Activated CD4-positive, alpha-beta T cell treated with anti-CD3 and anti-CD28 coated beads for 36 hours (primary cell): ENCODE measurements at regions not wholly inside any gene's neighbourhood (a gene's known extent, or its start where the extent isn't known, plus 50 kb on each side); places are given as distances from the start of the nearest gene placed in this dataset.

Source experiments
- ATAC-seq: fragments of 200-7000 bp; cut with Tn5 transposase; one replicate; pipeline ENCODE4 v1.10.0; 2021; ENCODE audit warnings: mild to moderate bottlenecking, moderate library complexity
- CTCF ChIA-PET: fragments of 350-600 bp; sonication (Branson Sonifier 250); formaldehyde crosslinking; loops from one replicate; lab custom pipeline; 2021; ENCODE audit warnings: antibody characterized with exemption; lab: Charles Lee
- POLR2A ChIA-PET: fragments of 350-600 bp; sonication (Branson Sonifier 250); formaldehyde crosslinking; loops from one replicate; lab custom pipeline; 2021; ENCODE audit warnings: antibody characterized with exemption, inconsistent platforms; lab: Charles Lee
- DNase-seq: peaks from one replicate; pipeline ENCODE4 v3.0.0-alpha.2; 2020
- H3K27ac Mint-ChIP-seq: one replicate; pipeline ENCODE4 v1.8.0; 2021; ENCODE audit warnings: mixed read lengths
- H3K27me3 Mint-ChIP-seq: one replicate; pipeline ENCODE4 v1.8.0; 2021; ENCODE audit warnings: mixed read lengths
- H3K36me3 Mint-ChIP-seq: one replicate; pipeline ENCODE4 v1.8.0; 2021; ENCODE audit warnings: low read depth, mixed read lengths
- H3K4me1 Mint-ChIP-seq: one replicate; pipeline ENCODE4 v1.8.0; 2021; ENCODE audit warnings: mixed read lengths
- H3K4me3 Mint-ChIP-seq: one replicate; pipeline ENCODE4 v1.8.0; 2021; ENCODE audit warnings: mild to moderate bottlenecking, moderate library complexity, mixed read lengths
- H3K9me3 Mint-ChIP-seq: one replicate; pipeline ENCODE4 v1.8.0; 2021; ENCODE audit warnings: low read depth, mixed read lengths
- intact Hi-C, 2 experiments: fragments of 100-400 bp; cut with DNase I in 1 of 2; cut with micrococcal nuclease in 1 of 2; formaldehyde crosslinking; loops; one replicate each; pipeline versions ENCODE4 v1.14.2 to v1.15.1; 2022 to 2024; cut with DNase I, micrococcal nuclease

DNA sequence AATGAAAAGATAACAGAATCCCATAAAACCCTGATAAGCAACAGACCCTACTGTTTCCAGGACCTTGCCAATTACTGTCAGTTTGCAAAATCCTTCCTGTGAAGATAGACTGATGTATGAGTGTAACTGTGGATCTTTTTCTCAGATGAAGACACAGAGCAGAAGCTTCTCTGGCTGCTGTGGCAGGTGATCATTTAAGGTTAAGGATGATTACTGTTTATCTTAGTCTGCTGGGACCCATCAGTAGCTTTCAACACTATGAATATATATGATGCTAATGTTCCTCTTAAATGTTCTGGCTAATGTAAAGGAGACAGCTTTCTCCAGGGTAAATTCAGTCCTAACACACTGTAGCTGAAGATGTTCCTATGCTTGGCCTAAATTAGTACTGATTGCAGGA lies 56.0 kb upstream of the CTTNBP2 start:
- DNase-seq = no peak
- intact Hi-C loops = no loop called here
- H3K4me3 Mint-ChIP-seq = no peak overlapping the region
- ChIA-PET CTCF (no interaction called here), POLR2A (no interaction called here)
- peaks cover 4% of the 10 kb centered on the region for H3K9me3 Mint-ChIP-seq
- no peaks in the 10 kb centered on the region for H3K27me3 Mint-ChIP-seq
- H3K36me3 Mint-ChIP-seq = no peaks in the 10 kb centered on the region
- H3K4me1 Mint-ChIP-seq = no peaks in the 10 kb centered on the region
- no peak for ATAC-seq
- H3K27ac Mint-ChIP-seq = no peak overlapping the region

DNA sequence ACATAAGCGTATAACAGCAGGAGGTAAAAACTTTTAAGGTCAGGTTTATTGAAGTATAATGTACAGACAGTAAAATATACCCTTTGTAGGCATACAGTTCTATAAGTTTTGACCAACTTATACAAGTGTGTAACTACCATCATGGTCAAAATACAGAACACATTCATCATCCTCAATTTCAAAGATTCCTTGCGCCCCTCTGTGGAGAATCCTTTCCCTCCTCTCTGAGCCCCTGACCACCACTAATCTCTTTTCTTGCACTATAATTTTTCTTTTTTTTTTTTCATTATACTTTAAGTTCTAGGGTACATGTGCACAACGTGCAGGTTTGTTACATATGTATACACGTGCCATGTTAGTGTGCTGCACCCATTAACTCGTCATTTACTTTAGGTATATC lies 58.1 kb upstream of the CTTNBP2 start:
- Mint-ChIP-seq H3K9me3 (peaks cover 2% of the 10 kb centered on the region), H3K27me3 (peaks cover 2% of the 10 kb centered on the region), H3K27ac (no peak overlapping the region), H3K4me3 (no peak overlapping the region), H3K4me1 (no peaks in the 10 kb centered on the region), H3K36me3 (no peaks in the 10 kb centered on the region)
- ChIA-PET POLR2A (no interaction called here), CTCF (no interaction called here)
- no peak for DNase-seq
- intact Hi-C loops = no loop called here
- ATAC-seq = no peak

DNA sequence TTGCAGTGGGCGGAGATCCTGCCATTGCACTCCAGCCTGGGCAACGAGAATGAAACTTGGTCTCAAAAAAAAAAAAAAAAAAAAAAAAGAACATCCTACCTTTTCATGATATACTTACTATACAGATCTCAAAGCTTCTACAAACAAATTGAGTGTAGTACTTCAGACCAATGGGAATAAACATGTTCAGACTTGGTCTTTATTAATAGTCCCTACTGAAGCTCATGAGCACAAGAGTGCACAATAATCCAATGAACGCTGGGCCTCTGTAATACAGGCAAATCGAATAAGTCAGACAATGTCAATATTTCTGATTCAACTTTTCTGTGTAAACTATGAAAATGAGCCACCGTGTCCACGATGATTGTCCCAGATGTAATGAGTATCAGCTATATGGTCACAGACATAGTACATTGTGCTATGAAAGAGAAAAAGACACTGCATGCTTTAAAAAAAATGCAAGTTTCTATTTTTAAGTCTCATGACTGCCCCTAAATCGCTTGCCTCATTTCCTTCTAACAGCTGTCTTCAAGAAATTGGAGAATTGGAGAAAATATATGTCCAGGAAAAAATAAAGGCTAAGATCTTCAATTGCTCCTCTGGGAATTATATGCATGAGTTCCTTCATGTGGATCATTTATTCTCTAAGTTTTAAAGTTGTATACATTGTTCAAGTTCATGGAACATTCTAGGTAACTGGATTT lies 64.0 kb upstream of the CTTNBP2 start:
- H3K4me1 Mint-ChIP-seq = no peaks in the 10 kb centered on the region
- H3K4me3 Mint-ChIP-seq = no peak overlapping the region
- no peak overlapping the region for H3K27ac Mint-ChIP-seq
- CTCF ChIA-PET = interaction anchor here (1.0 kb wide), 1 partner anchor 9 kb away, joined by 3 read pairs; no protein-coding TSS in a partner anchor
- POLR2A ChIA-PET = no interaction called here
- H3K36me3 Mint-ChIP-seq = no peaks in the 10 kb centered on the region
- no peak for DNase-seq
- H3K9me3 Mint-ChIP-seq = no peaks in the 10 kb centered on the region
- intact Hi-C loops = no loop called here
- ATAC-seq = no peak
- H3K27me3 Mint-ChIP-seq = peaks cover 2% of the 10 kb centered on the region

DNA sequence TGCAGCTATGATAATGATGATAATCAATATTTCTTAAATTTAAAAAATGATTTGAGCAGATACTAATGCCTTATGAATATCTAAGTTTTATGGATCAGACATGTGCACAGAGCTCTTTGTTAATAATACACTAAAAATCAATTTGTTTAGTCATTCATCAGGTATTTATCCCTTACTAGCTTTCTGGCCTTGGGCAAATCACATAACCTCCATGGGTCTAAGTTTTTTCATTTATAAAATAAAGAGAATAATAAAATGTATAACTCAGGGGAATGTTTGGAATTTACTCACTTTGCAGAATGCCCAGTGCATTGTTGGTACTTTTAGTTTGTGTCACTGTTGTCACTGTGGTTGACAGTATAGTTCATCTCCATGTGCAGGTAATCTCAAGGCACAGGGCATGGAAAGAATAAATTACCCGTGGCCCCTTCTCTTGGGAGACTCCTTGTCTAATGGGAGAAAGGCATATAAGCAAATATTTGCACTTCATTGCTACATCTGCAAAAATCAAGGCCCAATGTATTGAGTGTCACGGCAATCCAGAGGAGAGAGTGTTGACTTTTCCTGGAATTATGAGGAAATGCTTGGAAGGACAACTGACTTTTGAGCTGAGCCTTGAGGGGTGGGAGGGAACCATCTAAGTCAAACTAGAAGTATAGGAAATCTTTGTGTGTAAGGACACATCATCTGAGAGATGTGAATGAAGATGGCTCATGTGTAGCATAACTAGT lies 64.7 kb upstream of the CTTNBP2 start:
- ATAC-seq (no peak), DNase-seq (no peak)
- Mint-ChIP-seq H3K4me3 (no peak overlapping the region), H3K27ac (no peak overlapping the region), H3K36me3 (no peaks in the 10 kb centered on the region), H3K4me1 (no peaks in the 10 kb centered on the region), H3K9me3 (no peaks in the 10 kb centered on the region), H3K27me3 (peaks cover 2% of the 10 kb centered on the region)
- POLR2A ChIA-PET = no interaction called here
- intact Hi-C loops = no loop called here
- CTCF ChIA-PET = interaction anchor here (0.6 to 1.0 kb wide), 2 partner anchors 9 to 662 kb away, joined by 3 to 5 read pairs; no protein-coding TSS in a partner anchor

DNA sequence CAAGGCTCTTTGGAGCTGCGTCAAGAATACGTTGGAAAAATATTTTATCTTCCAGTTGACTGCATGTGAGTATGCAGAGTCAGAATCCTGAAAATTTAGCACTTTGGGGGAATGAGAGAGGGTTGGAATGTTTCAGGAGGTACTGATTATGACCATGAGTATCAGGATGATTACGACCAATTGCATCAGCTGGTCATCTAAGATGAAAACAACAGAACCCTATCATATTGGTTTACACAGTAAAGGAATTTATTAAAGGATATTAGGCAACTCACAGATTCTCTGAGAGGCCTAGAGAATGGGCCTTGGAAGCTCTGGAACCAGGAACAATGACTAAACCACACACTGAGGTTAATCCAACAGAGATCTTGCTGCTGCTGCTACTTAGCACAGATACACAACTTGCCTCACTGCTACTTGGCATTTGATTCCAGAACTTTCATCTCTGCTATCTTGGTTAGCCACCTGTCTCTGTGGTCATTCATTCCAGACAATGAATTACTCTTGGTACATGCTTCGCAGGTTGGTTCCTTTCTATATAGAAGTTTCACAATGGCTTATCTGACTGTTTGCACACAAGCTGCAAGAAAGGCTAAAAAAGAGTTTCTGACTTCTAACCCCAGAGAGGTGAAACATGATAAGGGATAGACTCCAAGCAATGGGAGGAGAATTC lies 68.0 kb upstream of the CTTNBP2 start:
- CTCF ChIA-PET = no interaction called here
- DNase-seq (no peak), ATAC-seq (no peak)
- Mint-ChIP-seq H3K36me3 (no peaks in the 10 kb centered on the region), H3K27me3 (no peaks in the 10 kb centered on the region), H3K4me3 (no peak overlapping the region), H3K4me1 (no peaks in the 10 kb centered on the region), H3K27ac (no peak overlapping the region), H3K9me3 (no peaks in the 10 kb centered on the region)
- intact Hi-C loops = no loop called here
- POLR2A ChIA-PET = no interaction called here

DNA sequence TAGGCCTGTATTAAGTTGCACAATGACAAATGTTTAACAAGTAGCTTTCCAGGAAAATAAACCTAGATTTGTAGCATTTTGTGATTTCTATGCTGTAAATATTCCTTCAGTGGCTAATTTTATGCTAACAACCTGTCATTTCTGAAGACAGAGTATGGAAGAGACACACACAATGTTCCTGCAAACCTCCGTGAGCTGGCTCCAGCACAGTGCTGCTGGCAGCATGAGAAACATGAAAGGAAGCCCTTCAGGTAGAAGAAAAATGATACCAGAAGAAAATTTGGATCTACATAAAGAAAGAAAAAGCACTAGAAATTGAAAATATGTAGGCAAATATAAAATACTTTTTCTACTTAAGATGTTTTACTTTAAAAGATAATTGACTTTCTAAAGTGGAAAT lies 69.5 kb upstream of the CTTNBP2 start:
- H3K4me1 Mint-ChIP-seq = no peaks in the 10 kb centered on the region
- intact Hi-C loops = no loop called here
- H3K27ac Mint-ChIP-seq = no peak overlapping the region
- no peaks in the 10 kb centered on the region for H3K9me3 Mint-ChIP-seq
- H3K36me3 Mint-ChIP-seq = no peaks in the 10 kb centered on the region
- H3K4me3 Mint-ChIP-seq = no peak overlapping the region
- H3K27me3 Mint-ChIP-seq = no peaks in the 10 kb centered on the region
- ATAC-seq (no peak), DNase-seq (no peak)
- CTCF ChIA-PET = no interaction called here
- POLR2A ChIA-PET = no interaction called here

- H3K27me3 Mint-ChIP-seq = no peaks in the 10 kb centered on the region
- no peak overlapping the region for H3K4me3 Mint-ChIP-seq
- H3K36me3 Mint-ChIP-seq = no peaks in the 10 kb centered on the region
- no peaks in the 10 kb centered on the region for H3K9me3 Mint-ChIP-seq
- ChIA-PET POLR2A (no interaction called here), CTCF (no interaction called here)
- H3K27ac Mint-ChIP-seq = no peak overlapping the region
- no peaks in the 10 kb centered on the region for H3K4me1 Mint-ChIP-seq
- ATAC-seq (no peak), DNase-seq (no peak)
- intact Hi-C loops = no loop called here
Measured at GRCh38 chr7:117944886-117945285, 71.6 kb upstream of the CTTNBP2 start.

DNA sequence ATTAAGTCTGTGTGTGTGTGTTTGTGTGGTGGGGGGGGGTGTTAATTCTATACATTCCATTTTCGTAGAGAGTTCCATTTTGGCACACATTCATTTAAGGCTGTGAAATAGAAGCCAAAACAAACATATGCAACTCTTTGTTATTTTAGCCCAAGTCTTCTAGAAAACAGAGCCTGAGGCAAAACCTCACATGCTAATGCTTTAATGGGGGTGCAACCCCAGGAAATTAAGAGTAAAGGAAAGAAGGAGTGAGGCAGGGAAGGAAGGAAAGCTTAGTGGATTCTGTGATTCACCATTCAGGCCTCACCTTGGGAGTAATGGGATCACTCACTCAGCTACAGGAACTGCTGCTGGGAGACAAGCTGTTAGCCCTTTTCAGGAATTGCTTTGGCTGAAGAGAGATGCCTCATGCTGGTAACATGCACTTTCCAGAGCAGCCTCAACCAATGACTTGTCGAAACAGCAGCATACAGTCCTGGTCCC lies 73.0 kb upstream of the CTTNBP2 start:
- no peak overlapping the region for H3K4me3 Mint-ChIP-seq
- no peaks in the 10 kb centered on the region for H3K4me1 Mint-ChIP-seq
- no peaks in the 10 kb centered on the region for H3K9me3 Mint-ChIP-seq
- H3K27ac Mint-ChIP-seq = no peak overlapping the region
- ATAC-seq = no peak
- no peaks in the 10 kb centered on the region for H3K36me3 Mint-ChIP-seq
- POLR2A ChIA-PET = no interaction called here
- H3K27me3 Mint-ChIP-seq = no peaks in the 10 kb centered on the region
- no peak for DNase-seq
- CTCF ChIA-PET = interaction anchor here (1.3 kb wide), 1 partner anchor 9 kb away, joined by 3 read pairs; no protein-coding TSS in a partner anchor
- intact Hi-C loops = no loop called here

DNA sequence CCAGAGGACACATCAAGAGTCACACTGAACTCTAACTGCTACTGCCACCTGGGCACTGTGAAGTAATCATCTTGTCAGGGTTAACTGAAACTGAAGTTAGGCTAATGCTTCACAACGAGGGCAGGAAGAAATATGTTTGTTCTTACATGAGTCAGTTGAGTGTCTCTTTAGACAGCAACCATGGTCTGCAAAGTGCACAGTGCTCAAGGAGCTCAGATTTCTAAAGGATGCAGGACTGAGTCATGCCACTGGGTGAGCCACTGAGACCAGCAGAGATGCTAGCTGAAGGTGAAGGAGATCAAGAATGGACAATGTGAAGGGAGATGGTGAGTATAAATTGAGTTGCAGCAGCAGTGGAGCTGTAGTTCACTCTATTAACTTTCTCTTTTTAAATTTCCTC lies 76.0 kb upstream of the CTTNBP2 start:
- Mint-ChIP-seq H3K9me3 (no peaks in the 10 kb centered on the region), H3K27ac (no peak overlapping the region), H3K36me3 (no peaks in the 10 kb centered on the region), H3K4me1 (no peaks in the 10 kb centered on the region), H3K27me3 (no peaks in the 10 kb centered on the region), H3K4me3 (no peak overlapping the region)
- ChIA-PET CTCF (interaction anchor here (0.6 kb wide), 1 partner anchor 11 kb away, joined by 3 read pairs; no protein-coding TSS in a partner anchor), POLR2A (no interaction called here)
- DNase-seq = no peak
- intact Hi-C loops = no loop called here
- no peak for ATAC-seq

- no peaks in the 10 kb centered on the region for H3K36me3 Mint-ChIP-seq
- no peaks in the 10 kb centered on the region for H3K4me1 Mint-ChIP-seq
- no peak overlapping the region for H3K4me3 Mint-ChIP-seq
- no peak overlapping the region for H3K27ac Mint-ChIP-seq
- no peaks in the 10 kb centered on the region for H3K27me3 Mint-ChIP-seq
- ChIA-PET POLR2A (no interaction called here), CTCF (interaction anchor here (0.7 kb wide), 1 partner anchor 37 kb away, joined by 3 read pairs; no protein-coding TSS in a partner anchor)
- no peaks in the 10 kb centered on the region for H3K9me3 Mint-ChIP-seq
- intact Hi-C loops = no loop called here
- DNase-seq = no peak
- ATAC-seq = no peak
Measured at GRCh38 chr7:117950601-117951260, 77.5 kb upstream of the CTTNBP2 start.

DNA sequence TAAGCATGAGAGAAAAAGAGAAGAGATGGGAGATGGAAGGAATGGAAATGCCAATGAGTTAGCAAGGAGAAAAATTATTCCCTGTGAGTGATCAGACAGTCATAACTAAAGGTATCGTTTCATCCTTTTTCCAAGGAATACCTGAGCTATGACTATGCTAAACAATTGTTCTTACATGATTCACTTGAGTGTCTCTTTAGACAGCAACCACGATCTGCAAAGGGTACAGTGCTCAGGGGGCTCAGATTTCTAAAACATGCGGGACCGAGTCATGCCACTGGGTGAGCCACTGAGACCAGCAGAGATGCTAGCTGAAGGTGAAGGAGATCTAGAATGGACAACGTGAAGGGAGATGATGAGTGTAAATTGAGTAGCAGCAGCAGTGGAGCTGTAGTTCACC lies 78.0 kb upstream of the CTTNBP2 start:
- H3K4me3 Mint-ChIP-seq = no peak overlapping the region
- intact Hi-C loops = no loop called here
- ChIA-PET POLR2A (no interaction called here), CTCF (interaction anchor here (0.6 to 0.7 kb wide), 2 partner anchors 38 to 194 kb away, joined by 3 read pairs; no protein-coding TSS in a partner anchor)
- no peaks in the 10 kb centered on the region for H3K9me3 Mint-ChIP-seq
- ATAC-seq = no peak
- no peaks in the 10 kb centered on the region for H3K36me3 Mint-ChIP-seq
- H3K4me1 Mint-ChIP-seq = no peaks in the 10 kb centered on the region
- DNase-seq = no peak
- H3K27me3 Mint-ChIP-seq = no peaks in the 10 kb centered on the region
- H3K27ac Mint-ChIP-seq = no peak overlapping the region
